Stomach (tissue), 4 donors: ENCODE measurements at regions not wholly inside any gene's neighbourhood (a gene's known extent, or its start where the extent isn't known, plus 50 kb on each side); places are given as distances from the start of the nearest gene placed in this dataset.

ENCODE experiments used
- EP300 ChIP-seq: sonication (generic); formaldehyde crosslinking; IDR thresholded peaks from one replicate; pipeline ENCODE4 v1.6.1; 2017; ENCODE audit warnings: antibody characterized with exemption
- POLR2A ChIP-seq, 4 donors: fragments of 450-650 bp; IDR thresholded peaks; one replicate each; pipeline ENCODE4 v1.6.1; 2016; ENCODE audit warnings: antibody characterized with exemption in 4 of 4, control low read depth in 2 of 4, mild to moderate bottlenecking in 1 of 4, moderate library complexity in 1 of 4
- POLR2AphosphoS5 ChIP-seq, 3 donors: sonication (generic); formaldehyde crosslinking; IDR thresholded peaks; one replicate each; pipeline ENCODE4 v1.6.1; 2016; ENCODE audit warnings: antibody characterized with exemption in 3 of 3
- TF ChIP-seq, protein P1 (sequence below), 7 experiments: fragments of 450-650 bp in 4 of 7; fragments of 200-600 bp in 3 of 7; sonication (generic) in 3 of 7; IDR thresholded peaks; one replicate each; pipeline ENCODE4 v1.5.1; 2016 to 2019; ENCODE audit warnings: antibody characterized with exemption in 7 of 7, control low read depth in 2 of 7, mild to moderate bottlenecking in 1 of 7

DNA sequence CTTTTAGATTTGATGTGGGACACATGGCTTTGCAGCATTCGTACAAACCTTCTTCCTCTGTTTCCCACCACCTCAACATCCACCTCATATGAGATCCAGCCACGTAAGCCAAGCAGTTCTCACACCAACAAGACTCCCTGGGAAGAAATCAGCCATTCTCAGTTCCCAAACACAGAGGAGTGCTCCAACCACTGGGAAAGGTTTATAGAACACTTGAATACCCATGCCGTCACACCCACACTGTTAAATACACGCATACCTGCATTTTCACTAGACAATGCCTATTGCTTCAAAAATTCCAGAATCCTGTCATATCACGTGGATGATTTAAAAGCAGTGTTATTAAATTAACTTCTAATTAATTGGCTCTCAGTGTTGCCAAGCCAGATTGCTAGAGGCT lies 347.3 kb downstream of the ENC1 start:
- TF ChIP-seq, protein P1, sequence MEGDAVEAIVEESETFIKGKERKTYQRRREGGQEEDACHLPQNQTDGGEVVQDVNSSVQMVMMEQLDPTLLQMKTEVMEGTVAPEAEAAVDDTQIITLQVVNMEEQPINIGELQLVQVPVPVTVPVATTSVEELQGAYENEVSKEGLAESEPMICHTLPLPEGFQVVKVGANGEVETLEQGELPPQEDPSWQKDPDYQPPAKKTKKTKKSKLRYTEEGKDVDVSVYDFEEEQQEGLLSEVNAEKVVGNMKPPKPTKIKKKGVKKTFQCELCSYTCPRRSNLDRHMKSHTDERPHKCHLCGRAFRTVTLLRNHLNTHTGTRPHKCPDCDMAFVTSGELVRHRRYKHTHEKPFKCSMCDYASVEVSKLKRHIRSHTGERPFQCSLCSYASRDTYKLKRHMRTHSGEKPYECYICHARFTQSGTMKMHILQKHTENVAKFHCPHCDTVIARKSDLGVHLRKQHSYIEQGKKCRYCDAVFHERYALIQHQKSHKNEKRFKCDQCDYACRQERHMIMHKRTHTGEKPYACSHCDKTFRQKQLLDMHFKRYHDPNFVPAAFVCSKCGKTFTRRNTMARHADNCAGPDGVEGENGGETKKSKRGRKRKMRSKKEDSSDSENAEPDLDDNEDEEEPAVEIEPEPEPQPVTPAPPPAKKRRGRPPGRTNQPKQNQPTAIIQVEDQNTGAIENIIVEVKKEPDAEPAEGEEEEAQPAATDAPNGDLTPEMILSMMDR (IDR thresholded peaks at IDR 0.05) = no peak
- TF ChIP-seq POLR2A (IDR thresholded peaks at IDR 0.05) (no peak), POLR2AphosphoS5 (IDR thresholded peaks at IDR 0.05) (no peak), EP300 (no peak)
